ENCODE measurements at regions not wholly inside any gene's neighbourhood (a gene's known extent, or its start where the extent isn't known, plus 50 kb on each side); places are given as distances from the start of the nearest gene placed in this dataset.

DNA sequence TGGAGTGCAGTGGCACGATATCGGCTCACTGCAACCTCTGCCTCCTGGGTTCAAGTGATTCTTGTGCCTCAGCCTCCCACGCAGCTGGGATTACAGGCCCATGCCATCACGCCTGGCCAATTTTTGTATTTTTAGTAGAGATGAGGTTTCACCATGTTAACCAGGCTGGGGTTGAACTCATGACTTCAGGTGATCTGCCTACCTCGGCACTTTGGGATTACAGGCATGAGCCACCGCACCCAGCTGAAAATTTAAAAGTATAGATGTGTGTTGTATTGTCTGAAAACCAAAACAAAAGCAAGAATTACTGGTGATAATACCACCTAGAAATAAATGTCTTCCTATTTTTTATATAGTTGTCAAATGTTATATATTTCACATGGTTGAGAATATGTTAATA is 162.0 kb upstream of the DMRT1 start:
- FAIRE-seq (no peak), DNase-seq (ENCODE audit: insufficient read length, low spot score) (no peak)
- TF ChIP-seq POU2F2 (IDR thresholded peaks at IDR 0.05; ENCODE audit: low read depth, low read length) (no peak), POLR2A (IDR thresholded peaks at IDR 0.05; ENCODE audit: low read depth, low read length) (no peak), TAF1 (IDR thresholded peaks at IDR 0.05; ENCODE audit: low read depth, low read length) (no peak), POLR2AphosphoS5 (IDR thresholded peaks at IDR 0.05; ENCODE audit: low read depth, low read length) (no peak)

DNA sequence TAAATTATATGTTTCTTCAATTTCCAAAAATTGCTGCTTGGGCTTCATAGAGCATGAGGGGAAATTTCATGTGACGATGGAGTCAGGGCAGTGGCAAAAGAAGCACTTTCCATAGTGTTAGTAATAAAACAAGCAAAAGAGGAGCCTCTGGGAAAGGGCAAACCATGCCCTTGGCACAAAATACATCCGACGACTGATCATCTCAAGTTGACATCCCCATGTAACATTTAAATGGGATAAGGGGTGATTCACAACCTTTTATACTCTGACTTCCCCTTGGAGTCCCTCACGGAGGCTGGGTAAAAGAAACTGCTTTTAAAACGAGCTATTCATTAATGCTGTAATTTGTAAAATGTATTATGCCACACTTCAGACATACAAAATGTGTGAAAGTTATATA is 161.4 kb upstream of the DMRT1 start:
- DNase-seq (ENCODE audit: insufficient read length, low spot score) = no peak
- no peak for FAIRE-seq
- TF ChIP-seq POU2F2 (IDR thresholded peaks at IDR 0.05; ENCODE audit: low read depth, low read length) (no peak), POLR2AphosphoS5 (IDR thresholded peaks at IDR 0.05; ENCODE audit: low read depth, low read length) (no peak), SPI1 (IDR thresholded peaks at IDR 0.05; ENCODE audit: low read depth, low read length) (no peak), PAX5 (IDR thresholded peaks at IDR 0.05; ENCODE audit: insufficient read depth, low read length, severe bottlenecking) (no peak), TAF1 (IDR thresholded peaks at IDR 0.05; ENCODE audit: low read depth, low read length) (no peak), POLR2A (IDR thresholded peaks at IDR 0.05; ENCODE audit: low read depth, low read length) (no peak)

DNA sequence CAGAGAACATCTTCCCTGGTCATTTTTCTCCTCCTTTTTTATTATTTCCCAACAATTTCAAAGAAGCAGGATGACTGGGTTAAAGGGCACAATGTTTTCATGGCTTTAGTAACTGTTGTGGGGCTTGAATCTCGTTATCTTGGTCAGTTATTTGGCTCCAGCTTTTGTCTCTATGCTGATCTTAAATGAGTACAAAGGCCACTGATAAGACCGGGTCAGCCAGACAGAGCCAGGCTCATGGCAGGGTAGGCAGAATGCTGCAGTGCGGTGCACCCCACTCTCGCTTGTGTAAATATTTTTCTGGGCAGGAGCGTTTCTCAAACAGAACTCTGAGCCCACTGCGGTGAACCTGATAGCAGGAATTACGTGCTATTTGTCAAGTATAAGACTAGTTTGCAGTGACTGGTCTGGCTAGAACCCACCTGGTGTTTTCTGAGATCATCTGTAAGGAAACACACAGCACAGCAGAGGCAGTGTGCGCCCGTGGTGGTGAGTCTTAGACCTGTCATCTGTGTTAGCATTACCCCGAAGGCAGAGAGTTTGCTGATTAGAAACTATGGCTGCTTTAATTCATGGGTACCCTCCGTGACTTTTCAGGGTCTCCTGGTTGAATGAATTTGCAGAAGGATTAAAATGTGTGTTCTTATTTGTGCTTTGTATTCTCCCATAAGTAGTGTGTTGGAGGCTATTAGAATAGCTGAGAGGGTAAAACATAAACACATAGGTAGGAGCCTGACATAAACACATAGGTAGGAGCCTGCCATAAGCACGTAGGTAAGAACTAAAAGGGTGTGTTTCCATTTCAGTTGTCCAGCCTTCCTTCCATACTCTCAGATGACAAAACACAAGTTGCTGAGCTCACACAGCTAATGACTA is 158.6 kb upstream of the DMRT1 start:
- DNase-seq (ENCODE audit: insufficient read length, low spot score) = no peak
- TF ChIP-seq POU2F2 (IDR thresholded peaks at IDR 0.05; ENCODE audit: low read depth, low read length) (no peak), POLR2AphosphoS5 (IDR thresholded peaks at IDR 0.05; ENCODE audit: low read depth, low read length) (no peak), PAX5 (IDR thresholded peaks at IDR 0.05; ENCODE audit: insufficient read depth, low read length, severe bottlenecking) (no peak), TAF1 (IDR thresholded peaks at IDR 0.05; ENCODE audit: low read depth, low read length) (no peak), SPI1 (IDR thresholded peaks at IDR 0.05; ENCODE audit: low read depth, low read length) (no peak), POLR2A (IDR thresholded peaks at IDR 0.05; ENCODE audit: low read depth, low read length) (no peak)
- FAIRE-seq = no peak

DNA sequence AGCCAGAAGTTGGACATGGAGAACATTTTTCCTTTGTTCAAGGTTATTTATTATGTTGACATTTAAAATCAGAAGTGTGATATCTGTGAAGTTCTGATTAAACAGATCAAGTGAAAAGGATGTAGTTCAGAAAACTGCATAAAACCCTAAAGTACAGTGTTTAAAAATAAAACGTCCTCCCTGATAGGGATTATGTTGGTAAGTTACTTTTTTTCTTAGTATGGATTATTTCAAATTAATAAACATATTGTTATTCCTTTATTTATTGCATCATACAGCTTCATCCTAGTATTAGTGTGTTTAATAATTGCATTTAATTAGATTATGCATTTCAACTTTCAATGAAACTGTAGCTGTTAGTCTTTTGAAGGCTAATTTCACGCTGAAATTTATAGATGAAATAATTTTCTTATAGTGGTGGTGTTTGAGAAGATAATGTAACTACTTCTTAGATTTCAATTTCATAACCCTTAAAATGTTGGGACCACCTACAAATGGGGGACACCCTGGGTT is 157.9 kb upstream of the DMRT1 start:
- DNase-seq (ENCODE audit: insufficient read length, low spot score) = no peak
- FAIRE-seq = no peak
- TF ChIP-seq POU2F2 (IDR thresholded peaks at IDR 0.05; ENCODE audit: low read depth, low read length) = no peak
- TF ChIP-seq PAX5 (IDR thresholded peaks at IDR 0.05; ENCODE audit: insufficient read depth, low read length, severe bottlenecking) = no peak
- TF ChIP-seq SPI1 (IDR thresholded peaks at IDR 0.05; ENCODE audit: low read depth, low read length) = no peak
- TF ChIP-seq TAF1 (IDR thresholded peaks at IDR 0.05; ENCODE audit: low read depth, low read length) = no peak
- TF ChIP-seq POLR2A (IDR thresholded peaks at IDR 0.05; ENCODE audit: low read depth, low read length) = no peak
- TF ChIP-seq POLR2AphosphoS5 (IDR thresholded peaks at IDR 0.05; ENCODE audit: low read depth, low read length) = no peak

DNA sequence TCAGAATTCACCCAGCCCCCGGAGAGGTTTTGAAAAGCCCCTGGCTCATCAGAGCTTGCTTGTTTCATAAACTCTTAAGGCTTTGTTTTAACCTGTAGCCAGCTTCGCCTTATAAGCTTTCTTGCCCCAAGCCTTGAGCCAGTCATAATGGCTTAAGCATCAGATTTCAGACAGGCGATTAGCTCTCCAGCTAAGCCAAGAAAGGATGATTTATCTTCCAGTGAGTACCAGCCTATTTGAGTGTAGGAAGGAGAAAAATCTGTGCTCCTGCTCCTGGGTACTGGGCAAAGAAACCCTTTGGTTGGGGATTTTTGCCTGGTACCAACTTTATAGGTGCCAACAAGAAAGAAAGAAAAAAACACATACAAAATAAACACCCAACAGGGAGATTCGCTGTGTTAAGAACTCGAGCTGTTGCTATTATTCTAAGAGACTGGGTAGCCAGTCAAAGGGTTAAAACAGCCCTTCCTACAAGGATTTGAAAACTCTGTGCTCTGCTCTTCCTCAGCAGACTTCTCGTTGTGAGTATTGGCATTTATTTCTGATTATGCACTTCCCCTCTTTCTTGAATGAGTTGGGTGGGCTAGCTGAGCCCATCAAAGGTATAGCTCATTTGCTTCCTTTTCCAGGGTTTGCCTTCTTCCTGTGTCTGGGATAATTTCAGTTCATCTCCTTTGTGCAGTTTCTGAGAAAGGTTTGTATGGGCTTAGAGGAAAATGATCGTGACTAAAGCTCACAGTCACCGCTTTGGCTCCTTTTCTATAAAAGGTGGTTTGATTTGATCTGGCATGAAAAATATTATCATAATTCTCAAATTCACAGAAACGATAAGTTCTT is 157.2 kb upstream of the DMRT1 start:
- DNase-seq (ENCODE audit: insufficient read length, low spot score) (no peak), FAIRE-seq (no peak)
- no peak for TF ChIP-seq POU2F2 (IDR thresholded peaks at IDR 0.05; ENCODE audit: low read depth, low read length)

DNA sequence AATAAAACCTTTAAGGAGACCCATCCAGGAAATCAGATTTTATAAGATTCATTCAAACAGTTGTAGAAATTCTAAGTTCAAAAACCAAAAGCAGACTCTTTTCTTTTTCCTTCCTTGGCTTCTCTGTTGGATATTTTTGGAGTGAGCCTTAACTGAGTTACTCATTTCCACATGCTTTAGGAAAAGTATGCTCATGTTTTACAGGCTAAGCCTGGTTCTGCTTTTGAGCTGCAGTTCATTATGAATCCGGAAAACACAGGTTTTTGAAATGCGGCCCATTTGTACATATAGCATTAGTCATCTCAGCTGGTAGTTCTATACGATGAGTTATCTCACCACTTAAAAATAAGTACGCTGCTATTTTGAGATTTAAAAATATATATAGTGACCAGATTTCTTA is 156.6 kb upstream of the DMRT1 start:
- no peak for DNase-seq (ENCODE audit: insufficient read length, low spot score)
- FAIRE-seq = no peak
- TF ChIP-seq POLR2A (IDR thresholded peaks at IDR 0.05; ENCODE audit: low read depth, low read length) = no peak

DNA sequence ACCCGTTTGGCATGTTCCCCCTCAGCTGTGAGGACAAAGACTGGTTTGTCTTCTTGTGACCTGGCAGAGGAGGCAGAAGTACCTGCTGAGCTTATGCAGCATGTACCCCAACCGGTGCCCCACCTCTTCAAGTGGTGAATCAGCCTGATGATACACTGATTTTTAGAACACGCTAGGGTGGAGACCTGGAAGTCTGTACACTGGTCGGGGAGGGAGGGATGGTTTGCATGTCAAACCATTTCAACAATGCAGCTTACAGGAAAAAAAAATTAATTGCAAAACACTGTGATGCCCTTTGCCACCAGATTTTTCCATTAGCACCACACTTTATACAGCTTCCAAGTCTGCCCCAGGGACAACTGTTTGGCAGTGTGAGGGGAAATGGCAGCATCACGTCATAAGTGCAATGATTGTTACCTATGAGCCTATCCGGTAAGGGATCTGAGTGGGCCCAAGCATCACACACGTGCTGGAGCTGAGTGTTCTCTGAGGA is 155.1 kb upstream of the DMRT1 start:
- TF ChIP-seq PAX5 (IDR thresholded peaks at IDR 0.05; ENCODE audit: insufficient read depth, low read length, severe bottlenecking) (no peak), POLR2AphosphoS5 (IDR thresholded peaks at IDR 0.05; ENCODE audit: low read depth, low read length) (no peak), POLR2A (IDR thresholded peaks at IDR 0.05; ENCODE audit: low read depth, low read length) (no peak), POU2F2 (IDR thresholded peaks at IDR 0.05; ENCODE audit: low read depth, low read length) (no peak), SPI1 (IDR thresholded peaks at IDR 0.05; ENCODE audit: low read depth, low read length) (no peak), TAF1 (IDR thresholded peaks at IDR 0.05; ENCODE audit: low read depth, low read length) (no peak)
- no peak for DNase-seq (ENCODE audit: insufficient read length, low spot score)
- FAIRE-seq = no peak

DNA sequence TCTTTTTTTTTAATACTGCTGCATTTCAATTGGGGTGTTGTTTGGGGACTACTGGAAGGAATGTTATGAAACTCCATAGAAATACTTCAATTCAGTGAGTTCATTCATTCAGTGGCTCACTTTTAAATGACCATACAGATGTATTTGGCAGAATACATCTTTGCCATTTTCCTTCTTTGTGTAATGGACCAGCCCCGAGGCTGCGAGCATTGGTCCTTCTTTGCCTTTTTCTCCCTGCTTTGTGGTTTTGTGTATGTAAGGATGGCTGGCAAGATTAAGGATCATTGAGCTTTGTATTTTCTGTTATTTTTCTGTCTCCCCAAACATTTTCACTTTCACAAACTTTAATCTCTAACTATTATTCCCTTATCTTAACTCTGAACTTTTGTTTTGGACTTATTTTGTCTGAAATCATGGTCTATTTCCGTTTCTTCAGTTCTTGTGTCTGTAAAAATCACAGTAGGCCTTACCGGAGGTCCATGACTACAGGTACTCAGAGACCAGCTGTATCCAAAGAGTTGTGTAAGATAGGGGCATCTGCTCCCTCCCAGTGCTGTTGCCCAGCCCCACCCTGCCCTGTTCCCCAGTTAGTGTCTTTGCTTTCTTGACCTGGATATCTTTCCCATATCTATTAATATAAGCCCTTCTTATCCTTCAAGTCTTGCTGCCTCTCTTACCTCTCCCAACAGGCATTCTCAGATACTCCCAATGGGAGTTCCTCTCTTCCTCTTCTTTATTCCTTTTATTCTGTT is 154.3 kb upstream of the DMRT1 start:
- no peak for DNase-seq (ENCODE audit: insufficient read length, low spot score)
- FAIRE-seq = no peak

DNA sequence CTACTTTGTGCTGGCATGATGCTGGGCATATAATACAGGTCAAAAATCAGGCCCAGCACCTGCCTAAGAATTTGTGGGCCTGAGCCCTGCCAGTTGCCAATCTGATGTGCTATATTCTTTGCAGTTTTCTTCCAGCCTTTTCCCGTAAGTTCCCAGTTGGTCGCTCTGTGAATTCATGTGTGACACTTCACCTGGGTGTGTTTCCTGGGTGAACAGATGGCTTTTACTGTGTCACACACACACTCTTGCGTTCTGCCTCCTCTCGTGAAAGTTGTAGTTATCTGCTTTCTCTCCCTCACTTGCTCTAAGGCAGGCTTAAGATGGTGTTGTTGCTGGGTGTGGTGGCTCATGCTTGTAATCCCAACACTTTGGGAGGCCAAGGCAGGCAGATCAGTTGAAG is 153.5 kb upstream of the DMRT1 start:
- no peak for DNase-seq (ENCODE audit: insufficient read length, low spot score)
- no peak for FAIRE-seq

More for the DNA sequence above, 154.3 kb upstream of the DMRT1 start:
- TF ChIP-seq POLR2AphosphoS5 (IDR thresholded peaks at IDR 0.05; ENCODE audit: low read depth, low read length) = no peak
- no peak for TF ChIP-seq POLR2A (IDR thresholded peaks at IDR 0.05; ENCODE audit: low read depth, low read length)
- TF ChIP-seq TAF1 (IDR thresholded peaks at IDR 0.05; ENCODE audit: low read depth, low read length) = no peak
- TF ChIP-seq POU2F2 (IDR thresholded peaks at IDR 0.05; ENCODE audit: low read depth, low read length) = no peak
- no peak for TF ChIP-seq PAX5 (IDR thresholded peaks at IDR 0.05; ENCODE audit: insufficient read depth, low read length, severe bottlenecking)
- no peak for TF ChIP-seq SPI1 (IDR thresholded peaks at IDR 0.05; ENCODE audit: low read depth, low read length)

More for the DNA sequence above, 153.5 kb upstream of the DMRT1 start:
- TF ChIP-seq TAF1 (IDR thresholded peaks at IDR 0.05; ENCODE audit: low read depth, low read length) (no peak), POLR2A (IDR thresholded peaks at IDR 0.05; ENCODE audit: low read depth, low read length) (no peak), POLR2AphosphoS5 (IDR thresholded peaks at IDR 0.05; ENCODE audit: low read depth, low read length) (no peak), SPI1 (IDR thresholded peaks at IDR 0.05; ENCODE audit: low read depth, low read length) (no peak), POU2F2 (IDR thresholded peaks at IDR 0.05; ENCODE audit: low read depth, low read length) (no peak), PAX5 (IDR thresholded peaks at IDR 0.05; ENCODE audit: insufficient read depth, low read length, severe bottlenecking) (no peak)

All from GM12891 (cell line).